GM18519 (cell line): ENCODE measurements at regions not wholly inside any gene's neighbourhood (a gene's known extent, or its start where the extent isn't known, plus 50 kb on each side); places are given as distances from the start of the nearest gene placed in this dataset.
"Not testable (repeated sequence)": the region's sequence is repeated elsewhere in the genome, so short reads cannot be mapped to it uniquely, and the experiment has no call there.

Experiments
- ATAC-seq: cut with Tn5 transposase; IDR thresholded peaks from one replicate; pipeline ENCODE4 v1.9.1; 2021; ENCODE audit warnings: mild to moderate bottlenecking, moderate library complexity; ENCODE audit not compliant: unreplicated experiment, low FRiP score

DNA sequence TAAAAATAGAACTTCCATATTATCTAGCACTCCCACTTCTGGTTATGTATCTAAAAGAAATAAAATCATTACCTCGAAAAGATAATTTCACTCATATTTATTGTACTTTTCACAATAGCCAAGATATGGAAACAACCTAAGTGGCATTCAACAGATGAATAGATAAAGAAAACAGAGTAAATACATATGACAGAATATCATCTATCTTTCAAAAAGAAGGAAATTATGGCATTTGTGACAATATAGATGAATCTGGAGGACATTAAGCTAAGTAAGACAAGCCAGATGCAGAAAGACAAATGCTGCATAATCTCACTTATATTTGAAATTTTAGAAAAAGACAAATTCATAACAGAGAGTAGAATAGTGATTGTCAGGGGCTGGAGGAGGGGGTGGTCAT is 590.0 kb upstream of the ANO3 start:
- ATAC-seq = no peak

- ATAC-seq = no peak
Measured at GRCh38 chr11:25742800-25743199, 589.1 kb upstream of the ANO3 start.

GRCh38 chr11:25755381-25755780 is 576.5 kb upstream of the ANO3 start:
- no peak for ATAC-seq

GRCh38 chr11:25755918-25756584 is 575.9 kb upstream of the ANO3 start:
- no peak for ATAC-seq

DNA sequence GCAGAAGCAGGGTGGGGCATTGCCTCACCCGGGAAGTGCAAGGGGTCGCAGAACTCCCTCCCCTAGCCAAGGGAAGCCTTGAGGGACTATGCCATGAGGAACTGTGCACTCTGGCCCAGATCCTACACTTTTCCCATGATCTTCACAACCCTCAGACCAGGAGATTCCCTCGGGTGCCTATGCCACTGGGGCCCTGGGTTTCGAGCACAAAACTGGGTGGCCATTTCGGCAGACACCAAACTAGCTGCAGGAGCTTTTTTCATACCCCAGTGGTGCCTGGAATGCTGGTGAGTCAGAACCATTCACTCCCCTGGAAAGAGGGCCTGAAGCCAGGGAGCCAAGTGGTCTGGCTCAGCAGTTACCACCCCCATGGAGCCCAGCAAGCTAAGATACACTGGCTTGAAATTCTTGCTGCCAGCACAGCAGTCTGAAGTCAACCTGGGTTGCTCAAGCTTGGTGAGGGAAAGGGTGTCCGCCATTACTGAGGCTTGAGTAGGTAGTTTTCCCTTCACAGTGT is 573.7 kb upstream of the ANO3 start:
- no peak for ATAC-seq

DNA sequence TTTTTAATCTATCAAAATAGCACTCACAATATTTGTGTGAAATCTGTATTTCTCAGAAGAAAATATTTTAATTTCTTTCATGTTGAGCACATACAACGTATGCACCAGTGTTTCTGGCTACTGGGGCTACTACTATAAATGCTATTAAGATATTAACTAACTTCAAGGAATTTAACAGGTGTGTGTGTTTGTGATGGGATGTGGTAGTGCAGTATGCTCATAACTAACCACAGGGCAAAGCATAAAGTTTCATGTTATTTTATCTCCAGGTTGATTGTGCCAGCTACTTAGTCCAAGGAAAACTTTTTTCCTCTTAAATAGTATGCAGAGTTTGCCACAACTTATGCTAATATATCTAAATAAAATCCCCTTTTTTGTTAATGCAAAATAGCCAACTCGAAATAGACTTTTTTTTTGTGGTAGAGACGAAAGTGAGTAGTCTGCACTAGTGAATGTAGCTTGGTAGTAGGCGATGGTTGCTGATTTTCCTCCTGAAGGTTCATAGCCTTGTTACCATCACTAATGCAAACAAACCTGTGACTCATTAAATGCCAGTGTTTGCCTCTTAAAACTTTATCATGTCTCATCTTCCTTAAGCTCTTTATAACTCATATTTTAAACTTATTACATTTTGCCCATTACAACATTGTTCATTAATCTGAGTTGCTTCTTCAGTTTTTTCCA is 565.5 kb upstream of the ANO3 start:
- no peak for ATAC-seq

- no peak for ATAC-seq
Measured at GRCh38 chr11:25769287-25769686, 562.6 kb upstream of the ANO3 start.

- ATAC-seq = no peak
Measured at GRCh38 chr11:25771605-25772004, 560.3 kb upstream of the ANO3 start.

GRCh38 chr11:25775603-25776002 is 556.3 kb upstream of the ANO3 start:
- no peak for ATAC-seq

GRCh38 chr11:25776238-25776637 is 555.7 kb upstream of the ANO3 start:
- ATAC-seq = no peak

GRCh38 chr11:25777343-25777742 is 554.6 kb upstream of the ANO3 start:
- ATAC-seq = no peak

DNA sequence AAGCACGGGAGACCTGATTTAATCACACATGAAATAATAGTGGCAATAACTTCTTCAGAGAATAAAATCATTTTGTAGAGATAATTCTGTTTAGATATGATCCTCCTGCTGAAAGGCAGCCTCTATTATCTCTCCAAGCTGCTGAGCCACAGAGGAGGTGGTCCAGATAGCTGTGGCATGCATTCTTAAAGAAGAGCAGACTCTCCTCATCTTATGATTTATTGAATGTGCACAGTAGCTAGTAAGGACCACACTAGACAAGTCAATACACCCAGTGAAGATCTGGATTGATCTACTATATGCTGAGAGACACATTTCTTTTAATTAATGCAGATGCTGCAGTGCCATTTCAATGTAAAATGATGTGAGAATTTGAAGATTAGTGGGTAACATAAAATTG is 552.9 kb upstream of the ANO3 start:
- no peak for ATAC-seq

GRCh38 chr11:25787416-25787815 is 544.5 kb upstream of the ANO3 start:
- no peak for ATAC-seq

DNA sequence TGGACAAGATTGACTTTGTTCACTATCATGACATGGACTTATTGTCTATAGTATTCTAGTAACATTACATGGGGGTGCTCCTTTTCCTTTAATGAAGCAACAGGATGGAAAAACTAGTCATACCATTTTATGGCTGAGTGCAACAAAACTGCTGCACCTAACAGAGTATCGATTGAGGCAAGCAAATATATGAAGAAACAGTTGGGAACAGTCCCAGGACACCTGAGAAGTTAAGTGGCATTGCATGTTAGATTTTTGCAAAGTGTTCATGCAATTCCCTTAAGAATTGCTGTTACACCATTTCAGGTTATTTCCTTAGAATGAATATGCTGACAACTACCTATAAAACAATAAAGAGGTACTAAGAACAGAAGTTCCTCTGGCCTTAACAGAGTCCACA is 541.5 kb upstream of the ANO3 start:
- no peak for ATAC-seq

GRCh38 chr11:25793637-25794036 is 538.3 kb upstream of the ANO3 start:
- no peak for ATAC-seq

DNA sequence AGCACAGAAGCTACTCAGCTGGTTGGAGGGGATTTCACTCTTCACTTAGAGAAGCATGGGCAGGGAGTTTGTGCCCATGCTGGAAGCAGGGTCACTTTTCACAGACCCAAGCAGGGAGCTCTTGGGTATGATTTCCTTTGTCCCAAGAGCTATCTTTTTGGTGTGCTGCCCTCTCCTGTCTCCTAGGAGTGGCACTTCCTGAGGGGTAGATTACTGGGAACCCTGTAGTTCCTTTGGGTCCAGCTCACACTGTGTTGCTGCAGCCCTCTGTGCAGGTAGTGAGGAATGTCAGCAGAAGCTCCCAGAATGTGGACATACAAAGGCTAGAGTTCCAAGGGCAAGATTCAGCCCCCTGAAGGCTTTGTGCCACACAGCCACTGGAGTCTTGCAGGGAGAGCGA is 537.1 kb upstream of the ANO3 start:
- no peak for ATAC-seq

- ATAC-seq = no peak
Measured at GRCh38 chr11:25816411-25816810, 515.5 kb upstream of the ANO3 start.

DNA sequence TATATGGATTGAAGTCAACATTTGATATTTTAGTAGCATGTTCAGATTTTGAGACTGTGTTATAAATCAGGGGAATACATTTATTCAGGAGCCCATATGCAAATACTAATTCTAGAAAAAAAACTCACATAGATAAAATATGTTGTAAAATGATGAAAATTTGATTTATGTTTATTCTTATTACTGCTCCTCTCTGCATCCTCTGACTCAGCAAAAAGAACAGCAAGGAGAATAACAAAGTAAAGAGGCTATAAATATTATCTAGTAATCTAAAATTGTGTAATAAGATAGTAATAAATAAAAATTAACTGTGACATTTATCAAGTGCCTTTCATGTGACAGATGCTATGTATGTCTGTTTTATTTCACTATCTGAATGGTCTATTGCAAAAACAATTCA is 507.2 kb upstream of the ANO3 start:
- ATAC-seq = no peak

DNA sequence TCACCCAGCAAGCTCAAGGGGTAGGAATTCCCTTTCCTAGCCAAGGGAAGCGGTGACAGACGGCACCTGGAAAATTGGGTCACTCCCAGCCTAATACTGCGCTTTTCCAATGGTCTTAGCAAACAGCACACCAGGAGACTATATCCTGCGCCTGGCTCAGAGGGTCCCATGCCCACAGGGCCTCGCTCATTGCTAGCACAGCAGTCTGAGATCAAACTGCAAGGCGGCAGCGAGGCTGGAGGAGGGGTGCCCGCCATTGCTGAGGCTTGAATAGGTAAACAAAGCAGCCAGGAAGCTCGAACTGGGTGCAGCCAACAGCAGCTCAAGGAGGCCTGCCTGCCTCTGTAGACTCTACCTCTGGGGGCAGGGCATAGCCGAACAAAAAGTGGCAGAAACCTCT is 500.4 kb upstream of the ANO3 start:
- not testable (repeated sequence) for ATAC-seq

- ATAC-seq = no peak
Measured at GRCh38 chr11:25838918-25839625, 492.9 kb upstream of the ANO3 start.

DNA sequence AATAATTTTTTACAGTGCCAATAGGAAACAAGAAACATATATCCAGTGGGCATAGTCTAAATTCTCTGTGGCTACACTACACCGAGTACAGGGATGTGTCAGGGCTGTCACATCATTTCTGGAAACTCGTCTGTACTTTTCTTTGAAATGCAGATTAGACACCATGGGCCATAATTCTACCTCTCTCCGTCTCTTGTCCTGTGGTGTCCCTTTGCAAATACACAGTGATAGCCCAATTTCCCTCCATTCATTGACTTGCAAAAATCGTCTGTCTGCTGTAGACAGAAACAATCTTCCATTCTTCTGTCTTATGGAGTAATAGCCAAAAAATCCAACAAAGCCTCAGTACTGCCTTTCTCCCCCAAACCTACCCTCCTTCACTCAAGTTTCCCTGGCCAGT is 487.1 kb upstream of the ANO3 start:
- ATAC-seq = no peak

DNA sequence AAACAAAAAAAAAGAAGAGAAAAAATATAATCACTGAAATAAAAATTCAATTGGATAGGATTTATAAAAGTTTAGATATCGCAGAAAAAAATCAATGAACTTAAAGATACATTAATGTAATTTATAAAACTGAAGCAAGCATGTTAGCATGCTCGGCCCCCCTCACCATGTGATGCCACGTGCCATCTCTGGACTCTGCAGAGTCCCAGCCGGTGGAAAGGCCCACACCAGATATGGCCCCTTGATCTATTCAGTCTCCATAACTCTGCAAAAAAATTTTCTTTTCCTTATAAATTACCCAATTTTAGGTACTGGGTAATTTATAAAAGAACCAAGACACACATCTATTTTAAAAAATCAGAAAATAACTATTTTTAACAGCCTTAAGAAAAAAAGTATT is 476.0 kb upstream of the ANO3 start:
- ATAC-seq = no peak
